Epithelial cell of proximal tubule (primary cell): ENCODE measurements at regions not wholly inside any gene's neighbourhood (a gene's known extent, or its start where the extent isn't known, plus 50 kb on each side); places are given as distances from the start of the nearest gene placed in this dataset.

Source experiments
- DNase-seq: peaks from one replicate; pipeline ENCODE4 v3.0.0-alpha.2; 2011; ENCODE audit warnings: low read depth
- H3K4me3 ChIP-seq: 2 replicates; pipeline ENCODE4 v1.5.1; 2011; ENCODE audit warnings: low read depth, mild to moderate bottlenecking, low read length
- TF ChIP-seq, protein P1 (sequence below): conservative IDR thresholded peaks from 2 replicates; pipeline ENCODE4 v1.5.1; 2012; ENCODE audit warnings: low read depth, mild to moderate bottlenecking, low read length

GRCh38 chr20:57071283-57071731 lies 195.1 kb downstream of the BMP7 start:
- DNase-seq, result no peak
- no peak overlapping the region for H3K4me3 ChIP-seq
- TF ChIP-seq, protein P1, sequence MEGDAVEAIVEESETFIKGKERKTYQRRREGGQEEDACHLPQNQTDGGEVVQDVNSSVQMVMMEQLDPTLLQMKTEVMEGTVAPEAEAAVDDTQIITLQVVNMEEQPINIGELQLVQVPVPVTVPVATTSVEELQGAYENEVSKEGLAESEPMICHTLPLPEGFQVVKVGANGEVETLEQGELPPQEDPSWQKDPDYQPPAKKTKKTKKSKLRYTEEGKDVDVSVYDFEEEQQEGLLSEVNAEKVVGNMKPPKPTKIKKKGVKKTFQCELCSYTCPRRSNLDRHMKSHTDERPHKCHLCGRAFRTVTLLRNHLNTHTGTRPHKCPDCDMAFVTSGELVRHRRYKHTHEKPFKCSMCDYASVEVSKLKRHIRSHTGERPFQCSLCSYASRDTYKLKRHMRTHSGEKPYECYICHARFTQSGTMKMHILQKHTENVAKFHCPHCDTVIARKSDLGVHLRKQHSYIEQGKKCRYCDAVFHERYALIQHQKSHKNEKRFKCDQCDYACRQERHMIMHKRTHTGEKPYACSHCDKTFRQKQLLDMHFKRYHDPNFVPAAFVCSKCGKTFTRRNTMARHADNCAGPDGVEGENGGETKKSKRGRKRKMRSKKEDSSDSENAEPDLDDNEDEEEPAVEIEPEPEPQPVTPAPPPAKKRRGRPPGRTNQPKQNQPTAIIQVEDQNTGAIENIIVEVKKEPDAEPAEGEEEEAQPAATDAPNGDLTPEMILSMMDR, result no peak

DNA sequence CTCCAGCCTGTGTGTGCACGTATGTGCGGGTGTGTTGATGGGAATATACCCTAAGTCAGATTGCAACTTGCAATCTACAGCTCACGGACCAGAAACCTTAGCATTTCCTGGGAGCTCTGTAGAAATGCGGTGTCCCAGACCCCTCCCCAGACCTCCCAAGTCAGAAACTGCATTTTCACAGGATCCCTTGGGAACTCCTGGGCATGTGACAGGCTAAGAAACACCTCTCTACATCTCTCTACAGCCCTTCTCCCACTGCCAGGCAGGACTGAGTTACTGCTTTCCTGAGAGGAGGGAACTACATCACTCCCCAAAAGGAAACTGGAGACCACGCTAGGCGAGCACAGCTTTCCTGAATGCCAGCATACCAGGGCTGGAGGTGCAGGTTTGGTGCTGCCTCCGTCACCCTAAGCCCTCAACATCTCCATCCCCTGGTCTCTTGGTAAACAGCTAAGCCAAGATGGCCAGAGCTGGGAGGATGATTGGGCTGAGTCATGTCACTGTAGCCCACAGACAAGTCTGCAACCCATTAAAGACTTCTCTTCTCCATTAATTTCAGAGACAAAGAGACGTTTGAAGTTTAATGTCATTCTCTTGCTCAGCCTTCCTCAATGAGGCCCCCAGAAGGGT lies 194.4 kb downstream of the BMP7 start:
- TF ChIP-seq, protein P1, result no peak
- no peak overlapping the region for H3K4me3 ChIP-seq
- no peak for DNase-seq

- no peak for DNase-seq
- H3K4me3 ChIP-seq, result no peak overlapping the region
- TF ChIP-seq, protein P1, result no peak
These were observed 193.0 kb downstream of the BMP7 start for GRCh38 chr20:57073402-57073801.

- TF ChIP-seq, protein P1, result no peak
- DNase-seq, result no peak
- H3K4me3 ChIP-seq, result no peak overlapping the region
These were observed 192.1 kb downstream of the BMP7 start for GRCh38 chr20:57074386-57074785.

DNA sequence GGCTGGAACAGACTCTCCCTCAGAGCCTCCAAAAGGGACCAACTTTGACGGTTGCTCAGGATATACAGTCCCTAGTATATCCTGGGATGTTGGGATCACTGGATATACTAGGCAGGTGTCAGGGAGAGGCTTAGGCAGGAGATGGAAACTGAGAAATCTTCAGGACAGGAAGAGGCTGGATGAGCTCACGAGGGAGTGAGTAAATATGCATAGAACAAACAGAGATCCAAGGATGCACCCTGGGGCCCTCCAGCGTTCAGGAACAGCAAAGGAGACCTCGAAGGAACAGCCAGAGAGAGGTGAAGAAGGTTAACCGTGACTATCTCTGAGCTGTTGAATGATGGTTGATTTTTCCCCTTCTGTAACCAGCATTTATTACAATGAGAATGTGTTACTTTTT lies 191.3 kb downstream of the BMP7 start:
- H3K4me3 ChIP-seq, result no peak overlapping the region
- TF ChIP-seq, protein P1, result no peak
- no peak for DNase-seq

GRCh38 chr20:57075603-57076002 lies 190.8 kb downstream of the BMP7 start:
- DNase-seq, result no peak
- H3K4me3 ChIP-seq, result no peak overlapping the region
- TF ChIP-seq, protein P1, result no peak

DNA sequence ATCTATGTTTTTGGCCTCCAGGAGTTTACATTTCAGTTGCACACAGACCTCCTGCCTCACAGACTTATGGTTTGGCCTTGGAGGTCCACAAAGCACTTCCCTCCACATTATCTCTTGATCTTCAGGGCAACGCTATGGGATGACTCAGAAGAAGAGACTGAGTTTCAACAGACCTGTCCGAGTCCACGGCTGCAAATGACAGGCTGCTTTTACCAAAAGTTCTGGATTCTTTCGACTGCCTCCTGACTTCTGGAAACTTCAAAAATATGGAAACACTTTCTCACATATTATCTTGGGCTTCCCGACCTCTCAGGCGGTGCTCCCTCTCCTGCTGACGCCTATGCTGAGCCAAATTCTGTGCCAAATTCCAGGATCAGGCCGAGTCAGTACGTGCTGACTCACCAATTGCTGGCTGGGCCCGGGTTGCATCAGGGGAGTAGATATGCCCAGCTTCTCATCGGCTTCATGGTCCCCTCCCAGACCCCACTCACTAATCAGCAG lies 190.2 kb downstream of the BMP7 start:
- H3K4me3 ChIP-seq, result no peak overlapping the region
- no peak for DNase-seq
- TF ChIP-seq, protein P1, result no peak
